ENCODE measurements at regions not wholly inside any gene's neighbourhood (a gene's known extent, or its start where the extent isn't known, plus 50 kb on each side); places are given as distances from the start of the nearest gene placed in this dataset.

GRCh38 chr2:78132391-78133370 is 610.5 kb upstream of the LRRTM4 start:
- Histone ChIP-seq H3K27me3 (ENCODE audit: control insufficient read depth in 4 of 4, insufficient read depth in 4 of 4, low read length in 3 of 4) (no peaks in the 10 kb centered on the region), H3K27ac (ENCODE audit: low read depth in 1 of 2, low read length in 2 of 2) (no peak overlapping the region), H3K4me1 (ENCODE audit: control insufficient read depth in 4 of 4, insufficient read depth in 4 of 4, low read length in 3 of 4) (no peaks in the 10 kb centered on the region), H3K9ac (ENCODE audit: low read depth in 1 of 2, low read length in 2 of 2) (no peak overlapping the region), H3K9me3 (ENCODE audit: control insufficient read depth in 4 of 4, low read length in 3 of 4) (no peaks in the 10 kb centered on the region), H3K36me3 (ENCODE audit: control insufficient read depth in 4 of 4, insufficient read depth in 3 of 4, low read depth in 1 of 4, low read length in 3 of 4) (no peaks in the 10 kb centered on the region), H3K4me3 (ENCODE audit: low read depth in 1 of 3, low read length in 3 of 3) (no peak overlapping the region)
- TF ChIP-seq SP1 (IDR thresholded peaks at IDR 0.05) (no peak), HNF4A (conservative IDR thresholded peaks at IDR 0.05) (no peak), RAD21 (IDR thresholded peaks at IDR 0.05) (no peak)
- WGBS: 59% methylated on average over 4 of the region's 4 CpGs
- no peak for DNase-seq (ENCODE audit: low spot score)

DNA sequence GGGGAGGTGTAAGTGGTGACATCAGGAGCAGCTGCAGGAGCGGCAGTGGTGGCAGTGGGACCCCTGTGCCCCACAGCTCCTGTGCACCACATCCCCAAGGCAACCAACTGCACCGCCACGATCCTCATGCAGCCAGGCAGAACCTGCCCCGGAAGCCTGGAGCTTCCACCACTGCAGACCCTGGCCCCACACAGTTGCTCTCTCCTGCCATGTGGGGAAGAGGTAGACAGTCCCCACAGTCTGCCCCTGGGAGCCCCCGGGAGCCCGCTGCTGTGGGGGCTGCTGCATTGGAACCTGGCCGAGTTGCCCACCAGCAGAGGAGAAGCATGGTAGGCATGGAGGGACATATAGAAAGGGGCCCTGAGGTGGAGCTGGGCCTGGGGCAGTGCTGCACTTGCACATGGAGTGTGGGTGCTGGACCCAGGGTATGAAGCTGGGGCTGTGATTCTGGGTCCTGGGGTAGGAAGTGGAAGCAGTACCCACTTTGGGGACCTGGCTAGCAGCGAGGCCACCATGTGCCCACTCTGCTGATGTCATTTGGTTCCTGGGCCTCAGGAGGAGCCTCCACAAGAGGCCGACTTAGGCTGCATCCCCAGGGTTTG is 623.3 kb upstream of the LRRTM4 start:
- no peak overlapping the region for H3K27ac ChIP-seq (ENCODE audit: low read depth in 1 of 2, low read length in 2 of 2)
- no peaks in the 10 kb centered on the region for H3K9me3 ChIP-seq (ENCODE audit: control insufficient read depth in 4 of 4, low read length in 3 of 4)
- H3K9ac ChIP-seq (ENCODE audit: low read depth in 1 of 2, low read length in 2 of 2): no peak overlapping the region
- no peaks in the 10 kb centered on the region for H3K4me1 ChIP-seq (ENCODE audit: control insufficient read depth in 4 of 4, insufficient read depth in 4 of 4, low read length in 3 of 4)
- no peaks in the 10 kb centered on the region for H3K36me3 ChIP-seq (ENCODE audit: control insufficient read depth in 4 of 4, insufficient read depth in 3 of 4, low read depth in 1 of 4, low read length in 3 of 4)
- 87% methylated on average over 9 of the region's 9 CpGs for WGBS
- H3K4me3 ChIP-seq (ENCODE audit: low read depth in 1 of 3, low read length in 3 of 3): no peak overlapping the region
- H3K27me3 ChIP-seq (ENCODE audit: control insufficient read depth in 4 of 4, insufficient read depth in 4 of 4, low read length in 3 of 4): no peaks in the 10 kb centered on the region
- TF ChIP-seq FOXA2 (IDR thresholded peaks at IDR 0.05) (no peak), YY1 (IDR thresholded peaks at IDR 0.05) (no peak), RXRA (IDR thresholded peaks at IDR 0.05) (no peak)
- no peak for DNase-seq (ENCODE audit: low spot score)

DNA sequence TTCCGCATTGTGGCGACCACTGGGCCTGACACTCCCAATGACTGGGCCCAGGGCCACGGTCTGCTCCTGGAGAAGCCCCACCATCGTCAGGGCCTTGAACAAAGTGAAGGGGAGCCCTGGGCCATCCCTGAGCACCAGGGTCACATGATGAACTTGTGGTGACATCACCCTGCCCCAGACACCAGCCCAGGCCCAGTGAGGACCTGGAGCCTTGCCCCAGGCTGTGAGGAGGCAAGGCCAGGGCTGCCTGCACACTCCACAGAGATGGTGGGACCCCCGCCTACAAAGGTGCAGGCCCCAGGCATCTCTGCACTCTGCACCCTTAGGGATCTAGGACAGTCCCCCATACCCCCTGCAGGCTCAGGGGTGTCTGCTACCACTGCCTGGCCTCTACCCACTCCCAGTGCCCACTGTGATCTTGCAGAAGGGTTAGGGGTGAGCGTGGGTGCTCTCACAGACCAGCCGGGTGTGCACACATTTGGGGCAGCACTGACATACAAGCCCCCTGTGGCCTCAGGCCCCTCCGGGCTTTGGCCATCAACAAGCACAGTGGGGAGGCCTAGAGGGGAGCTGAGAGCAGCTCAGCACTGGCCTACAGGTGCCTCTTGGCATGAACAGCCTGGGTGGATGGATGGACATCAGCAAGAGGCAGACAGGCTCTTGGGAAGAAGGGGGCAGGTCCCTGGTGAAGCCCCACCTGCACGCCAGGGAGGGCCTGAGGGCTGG is 624.0 kb upstream of the LRRTM4 start:
- Histone ChIP-seq H3K27ac (ENCODE audit: low read depth in 1 of 2, low read length in 2 of 2) (no peak overlapping the region), H3K9me3 (ENCODE audit: control insufficient read depth in 4 of 4, low read length in 3 of 4) (no peaks in the 10 kb centered on the region), H3K4me1 (ENCODE audit: control insufficient read depth in 4 of 4, insufficient read depth in 4 of 4, low read length in 3 of 4) (no peaks in the 10 kb centered on the region), H3K9ac (ENCODE audit: low read depth in 1 of 2, low read length in 2 of 2) (no peak overlapping the region), H3K36me3 (ENCODE audit: control insufficient read depth in 4 of 4, insufficient read depth in 3 of 4, low read depth in 1 of 4, low read length in 3 of 4) (no peaks in the 10 kb centered on the region), H3K27me3 (ENCODE audit: control insufficient read depth in 4 of 4, insufficient read depth in 4 of 4, low read length in 3 of 4) (no peaks in the 10 kb centered on the region), H3K4me3 (ENCODE audit: low read depth in 1 of 3, low read length in 3 of 3) (no peak overlapping the region)
- DNase-seq (ENCODE audit: low spot score): no peak
- TF ChIP-seq SP1 (IDR thresholded peaks at IDR 0.05) (no peak), RAD21 (IDR thresholded peaks at IDR 0.05) (no peak), GABPA (IDR thresholded peaks at IDR 0.05 in 1 of 2, conservative IDR thresholded peaks at IDR 0.05 in 1 of 2) (no peak), REST (IDR thresholded peaks at IDR 0.05) (no peak), FOXA2 (IDR thresholded peaks at IDR 0.05) (no peak), ATF3 (IDR thresholded peaks at IDR 0.05) (no peak), HNF4A (conservative IDR thresholded peaks at IDR 0.05) (no peak), HNF4G (IDR thresholded peaks at IDR 0.05) (no peak), RXRA (IDR thresholded peaks at IDR 0.05) (no peak), JUND (IDR thresholded peaks at IDR 0.05) (no peak)
- TF ChIP-seq, protein P1, sequence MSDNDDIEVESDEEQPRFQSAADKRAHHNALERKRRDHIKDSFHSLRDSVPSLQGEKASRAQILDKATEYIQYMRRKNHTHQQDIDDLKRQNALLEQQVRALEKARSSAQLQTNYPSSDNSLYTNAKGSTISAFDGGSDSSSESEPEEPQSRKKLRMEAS (IDR thresholded peaks at IDR 0.05): no peak
- TF ChIP-seq, protein P2, sequence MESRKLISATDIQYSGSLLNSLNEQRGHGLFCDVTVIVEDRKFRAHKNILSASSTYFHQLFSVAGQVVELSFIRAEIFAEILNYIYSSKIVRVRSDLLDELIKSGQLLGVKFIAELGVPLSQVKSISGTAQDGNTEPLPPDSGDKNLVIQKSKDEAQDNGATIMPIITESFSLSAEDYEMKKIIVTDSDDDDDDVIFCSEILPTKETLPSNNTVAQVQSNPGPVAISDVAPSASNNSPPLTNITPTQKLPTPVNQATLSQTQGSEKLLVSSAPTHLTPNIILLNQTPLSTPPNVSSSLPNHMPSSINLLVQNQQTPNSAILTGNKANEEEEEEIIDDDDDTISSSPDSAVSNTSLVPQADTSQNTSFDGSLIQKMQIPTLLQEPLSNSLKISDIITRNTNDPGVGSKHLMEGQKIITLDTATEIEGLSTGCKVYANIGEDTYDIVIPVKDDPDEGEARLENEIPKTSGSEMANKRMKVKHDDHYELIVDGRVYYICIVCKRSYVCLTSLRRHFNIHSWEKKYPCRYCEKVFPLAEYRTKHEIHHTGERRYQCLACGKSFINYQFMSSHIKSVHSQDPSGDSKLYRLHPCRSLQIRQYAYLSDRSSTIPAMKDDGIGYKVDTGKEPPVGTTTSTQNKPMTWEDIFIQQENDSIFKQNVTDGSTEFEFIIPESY (IDR thresholded peaks at IDR 0.05): no peak
- WGBS: 85% methylated on average over 9 of the region's 9 CpGs
